Endodermal cell (in vitro differentiated cells): ENCODE measurements at regions not wholly inside any gene's neighbourhood (a gene's known extent, or its start where the extent isn't known, plus 50 kb on each side); places are given as distances from the start of the nearest gene placed in this dataset.

Source experiments
- DNase-seq: peaks from one replicate; pipeline ENCODE4 v3.0.0-alpha.2; 2017
- H3K27ac ChIP-seq: 2 replicates; pipeline ENCODE4 v1.5.1; 2013; ENCODE audit warnings: mild to moderate bottlenecking, low read depth, low read length, moderate library complexity
- H3K27me3 ChIP-seq: 2 replicates; pipeline ENCODE4 v1.6.1; 2013; ENCODE audit warnings: mild to moderate bottlenecking, low read length, moderate library complexity; ENCODE audit not compliant: insufficient read depth, control insufficient read depth, poor library complexity, severe bottlenecking
- H3K36me3 ChIP-seq: 2 replicates; pipeline ENCODE4 v1.7.0; 2013; ENCODE audit warnings: mild to moderate bottlenecking, low read length, moderate library complexity; ENCODE audit not compliant: control insufficient read depth, insufficient read depth
- H3K4me1 ChIP-seq: one replicate; pipeline ENCODE4 v1.7.0; 2013; ENCODE audit warnings: low read length; ENCODE audit not compliant: control insufficient read depth, insufficient read depth
- H3K4me3 ChIP-seq: 2 replicates; pipeline ENCODE4 v1.5.1; 2013; ENCODE audit warnings: mild to moderate bottlenecking, low read length, moderate library complexity
- H3K9ac ChIP-seq: 2 replicates; pipeline ENCODE4 v1.6.1; 2013; ENCODE audit warnings: mild to moderate bottlenecking, low read length, moderate library complexity; ENCODE audit not compliant: poor library complexity, severe bottlenecking; ENCODE audit errors: extremely low read depth
- H3K9me3 ChIP-seq: 2 replicates; pipeline ENCODE4 v1.6.1; 2013; ENCODE audit warnings: mild to moderate bottlenecking, low read length, moderate library complexity; ENCODE audit not compliant: control insufficient read depth
- H3K27ac Mint-ChIP-seq: 2 replicates; pipeline ENCODE4 v1.8.0; 2020; ENCODE audit warnings: mixed read lengths
- H3K27me3 Mint-ChIP-seq: 2 replicates; pipeline ENCODE4 v1.8.0; 2021; ENCODE audit warnings: mild to moderate bottlenecking, mixed read lengths; ENCODE audit not compliant: insufficient read depth
- H3K36me3 Mint-ChIP-seq: 2 replicates; pipeline ENCODE4 v1.8.0; 2020; ENCODE audit warnings: low read depth, mixed read lengths
- H3K4me1 Mint-ChIP-seq: 2 replicates; pipeline ENCODE4 v1.8.0; 2020; ENCODE audit warnings: mixed read lengths
- H3K4me3 Mint-ChIP-seq: 2 replicates; pipeline ENCODE4 v1.8.0; 2020; ENCODE audit warnings: mild to moderate bottlenecking, moderate library complexity, mixed read lengths
- H3K9me3 Mint-ChIP-seq: 2 replicates; pipeline ENCODE4 v1.8.0; 2020; ENCODE audit warnings: mild to moderate bottlenecking, mixed read lengths
- CTCF ChIP-seq: fragments of 200-600 bp; sonication (generic); conservative IDR thresholded peaks from 2 replicates; pipeline ENCODE4 v1.5.0; 2021; ENCODE audit warnings: antibody characterized with exemption, mild to moderate bottlenecking
- WGBS, 2 experiments: methylation state at CpG; one replicate each; pipeline versions ENCODE4 v1.1.5 to v1.1.7; 2013; ENCODE audit warnings: missing lambda C conversion rate in 2 of 2, mixed read lengths in 1 of 2; ENCODE audit not compliant: insufficient coverage in 1 of 2, insufficient read length in 1 of 2; 5-methylcytosine and 5-hydroxymethylcytosine counted together

GRCh38 chr14:42368234-42368633, 761.6 kb downstream of the LRFN5 start:
- TF ChIP-seq CTCF, result no peak
- H3K4me1 ChIP-seq, result no peaks in the 10 kb centered on the region
- H3K9me3 ChIP-seq, result no peaks in the 10 kb centered on the region
- no peak overlapping the region for H3K27ac Mint-ChIP-seq
- H3K36me3 ChIP-seq, result no peaks in the 10 kb centered on the region
- H3K9me3 Mint-ChIP-seq, result no peaks in the 10 kb centered on the region
- WGBS, 2 experiments, result 100% methylated on average over 1 of the region's 1 CpG
- no peak overlapping the region for H3K9ac ChIP-seq
- no peak overlapping the region for H3K27ac ChIP-seq
- H3K36me3 Mint-ChIP-seq, result no peaks in the 10 kb centered on the region
- H3K4me3 Mint-ChIP-seq, result no peak overlapping the region
- no peak for DNase-seq
- H3K4me3 ChIP-seq, result no peak overlapping the region
- no peaks in the 10 kb centered on the region for H3K4me1 Mint-ChIP-seq
- H3K27me3 ChIP-seq, result no peaks in the 10 kb centered on the region
- H3K27me3 Mint-ChIP-seq, result no peaks in the 10 kb centered on the region

GRCh38 chr14:42353315-42353714, 746.6 kb downstream of the LRFN5 start:
- no peak for TF ChIP-seq CTCF
- no peak overlapping the region for H3K4me3 Mint-ChIP-seq

GRCh38 chr14:42335918-42336317, 729.2 kb downstream of the LRFN5 start:
- Histone ChIP-seq H3K27ac (no peak overlapping the region), H3K9ac (no peak overlapping the region), H3K4me1 (no peaks in the 10 kb centered on the region), H3K9me3 (peaks cover 38% of the 10 kb centered on the region), H3K4me3 (no peak overlapping the region), H3K27me3 (no peaks in the 10 kb centered on the region), H3K36me3 (no peaks in the 10 kb centered on the region)
- DNase-seq, result peak; percentile 69
- Mint-ChIP-seq H3K9me3 (peaks cover 24% of the 10 kb centered on the region), H3K4me1 (peaks cover 10% of the 10 kb centered on the region), H3K4me3 (no peak overlapping the region), H3K27me3 (peaks cover 59% of the 10 kb centered on the region), H3K36me3 (peaks cover 9% of the 10 kb centered on the region), H3K27ac (no peak overlapping the region)
- no CpG with 5 or more reads among the region's 1 CpG for WGBS, 2 experiments
- TF ChIP-seq CTCF, result no peak

More at GRCh38 chr14:42353315-42353714, 746.6 kb downstream of the LRFN5 start:
- Histone ChIP-seq H3K36me3 (no peaks in the 10 kb centered on the region), H3K4me1 (no peaks in the 10 kb centered on the region), H3K9me3 (no peaks in the 10 kb centered on the region), H3K27me3 (no peaks in the 10 kb centered on the region), H3K27ac (no peak overlapping the region), H3K9ac (no peak overlapping the region), H3K4me3 (no peak overlapping the region)
- Mint-ChIP-seq H3K36me3 (no peaks in the 10 kb centered on the region), H3K9me3 (no peaks in the 10 kb centered on the region), H3K27me3 (no peaks in the 10 kb centered on the region), H3K4me1 (no peaks in the 10 kb centered on the region), H3K27ac (no peak overlapping the region)
- DNase-seq, result no peak
- 100% methylated on average over 1 of the region's 2 CpGs; no CpG with 5 or more reads in 1 of the 2 experiments for WGBS, 2 experiments
